Fibroblast of pulmonary artery (primary cell): ENCODE measurements at regions not wholly inside any gene's neighbourhood (a gene's known extent, or its start where the extent isn't known, plus 50 kb on each side); places are given as distances from the start of the nearest gene placed in this dataset.

Experiments used
- DNase-seq: peaks from one replicate; pipeline ENCODE4 v3.0.0-alpha.2; 2010; ENCODE audit warnings: low read depth
- H3K4me3 ChIP-seq: replicated peaks from 2 replicates; pipeline ENCODE4 v1.5.1; 2011; ENCODE audit warnings: low read depth, mild to moderate bottlenecking, control low read depth, low read length, moderate library complexity
- CTCF ChIP-seq: IDR thresholded peaks from 2 replicates; pipeline ENCODE4 v1.5.1; 2011; ENCODE audit warnings: mild to moderate bottlenecking, control low read depth, low read length, inconsistent platforms; ENCODE audit errors: missing control alignments

DNA sequence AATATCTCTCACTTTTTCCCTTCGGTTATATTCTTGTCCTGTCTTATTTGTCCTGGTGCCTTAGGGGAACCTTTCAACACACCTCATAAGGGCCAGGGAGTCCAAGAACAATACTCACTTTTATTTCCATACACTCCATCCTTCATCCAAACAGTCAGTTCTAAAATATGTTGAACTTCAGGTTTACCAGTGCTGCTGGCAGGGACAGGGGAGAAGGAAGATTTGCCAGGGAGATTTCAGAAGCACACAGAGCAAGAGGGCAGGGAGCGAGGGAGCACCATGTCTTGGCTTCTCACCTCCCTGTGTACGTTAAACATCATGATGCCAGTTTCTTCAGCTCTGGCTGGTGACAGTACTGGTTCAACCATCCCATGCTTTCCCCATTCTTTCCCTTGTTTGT lies 631.1 kb upstream of the FAT1 start:
- no peak for DNase-seq
- H3K4me3 ChIP-seq = no peak overlapping the region
- no peak for TF ChIP-seq CTCF

DNA sequence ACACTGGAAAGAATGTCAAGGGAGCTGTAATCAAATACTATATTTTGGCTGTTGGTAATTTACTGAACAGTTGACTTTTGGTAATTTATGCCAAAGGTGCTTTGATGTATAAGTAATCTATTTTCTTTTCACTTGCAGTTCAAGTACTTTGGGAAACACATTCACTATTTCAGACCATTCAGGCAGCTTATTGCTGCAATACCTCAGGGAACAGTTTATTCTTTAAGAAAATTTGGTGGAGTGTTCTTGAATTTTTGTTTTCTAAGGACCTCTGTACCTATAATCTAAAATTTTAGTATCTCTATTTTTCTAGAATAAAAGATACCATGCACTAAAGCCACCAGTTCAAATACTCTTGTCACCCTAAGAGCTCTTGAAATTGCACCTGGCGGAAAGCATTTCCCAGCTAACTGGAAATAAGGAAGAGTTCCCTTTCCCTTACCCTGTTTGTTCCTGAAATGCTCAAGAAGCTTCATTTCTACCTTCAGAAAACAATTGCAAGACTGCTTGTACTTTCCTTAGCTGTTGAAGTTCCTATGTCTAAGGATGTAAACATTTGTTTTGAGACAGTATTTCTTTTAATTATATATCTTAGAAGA lies 633.5 kb upstream of the FAT1 start:
- no peak overlapping the region for H3K4me3 ChIP-seq
- no peak for DNase-seq
- TF ChIP-seq CTCF = no peak

GRCh38 chr4:187357821-187358220 lies 634.2 kb upstream of the FAT1 start:
- no peak for TF ChIP-seq CTCF
- DNase-seq = no peak
- no peak overlapping the region for H3K4me3 ChIP-seq

DNA sequence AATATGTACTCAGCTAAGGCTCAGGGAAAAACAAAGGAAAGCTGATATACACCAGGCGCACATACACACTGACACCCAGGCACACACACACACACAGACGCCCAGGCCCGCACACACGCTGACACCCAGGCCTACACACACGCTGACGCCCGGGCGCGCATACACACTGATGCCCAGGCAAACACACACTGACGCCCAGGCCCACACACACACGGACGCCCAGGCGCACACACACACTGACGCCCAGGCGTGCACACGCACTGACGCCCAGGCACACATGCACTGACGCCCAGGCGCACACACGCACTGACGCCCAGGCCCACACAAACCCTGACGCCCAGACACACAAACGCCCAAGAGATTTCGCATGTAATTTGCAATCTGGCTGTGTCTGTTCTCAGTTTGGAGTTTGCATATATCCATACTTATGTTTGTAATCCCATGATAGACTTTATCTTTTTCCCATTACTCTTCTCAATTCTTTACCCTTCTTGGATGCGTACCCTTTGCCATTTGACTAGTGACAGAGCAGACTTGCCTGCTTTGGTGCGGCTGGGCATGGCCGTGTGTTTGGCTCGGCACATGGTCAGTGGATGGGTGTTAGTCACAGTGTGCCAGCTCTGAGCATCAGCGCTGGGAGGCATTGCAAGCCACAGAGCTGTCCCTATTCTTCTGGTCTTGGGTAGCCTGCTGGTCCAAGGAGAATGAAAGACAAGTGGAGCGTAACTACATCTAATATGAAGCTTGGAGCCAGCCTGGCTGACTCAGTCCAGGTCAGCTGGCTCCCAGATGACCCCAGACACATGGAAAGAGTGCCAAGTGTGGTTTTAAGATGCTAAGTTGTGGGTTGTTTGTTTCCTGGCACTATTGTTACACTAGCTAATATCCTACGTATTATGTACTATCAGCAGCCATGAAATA lies 632.4 kb upstream of the ZFP42 start:
- no peak for DNase-seq

GRCh38 chr4:187364401-187364800 lies 631.2 kb upstream of the ZFP42 start:
- no peak for DNase-seq
- no peak overlapping the region for H3K4me3 ChIP-seq
- no peak for TF ChIP-seq CTCF

More for the DNA sequence above, 632.4 kb upstream of the ZFP42 start:
- H3K4me3 ChIP-seq = no peak overlapping the region
- TF ChIP-seq CTCF = no peak

GRCh38 chr4:187364851-187365250 lies 630.7 kb upstream of the ZFP42 start:
- no peak overlapping the region for H3K4me3 ChIP-seq
- TF ChIP-seq CTCF = no peak
- DNase-seq = no peak
